K562 (cell line): ENCODE measurements at regions not wholly inside any gene's neighbourhood (a gene's known extent, or its start where the extent isn't known, plus 50 kb on each side); places are given as distances from the start of the nearest gene placed in this dataset.

Source experiments
- E2F6 ChIP-seq, 2 experiments: IDR thresholded peaks; 2 replicates each; pipeline ENCODE4 v1.6.1; 2011; ENCODE audit warnings: borderline replicate concordance in 1 of 2, control low read depth in 1 of 2, low read depth in 1 of 2, low read length in 1 of 2, mild to moderate bottlenecking in 1 of 2, mixed read lengths in 1 of 2, moderate library complexity in 1 of 2; ENCODE audit not compliant: insufficient read depth in 1 of 2, insufficient read length in 1 of 2, poor library complexity in 1 of 2, severe bottlenecking in 1 of 2; ENCODE audit errors: extremely low read depth in 1 of 2
- ESRRA ChIP-seq: fragments of 450-650 bp; IDR thresholded peaks from 2 replicates; pipeline ENCODE4 v1.6.1; 2014; ENCODE audit warnings: low read depth, mild to moderate bottlenecking, moderate library complexity, borderline replicate concordance
- NELFE ChIP-seq: IDR thresholded peaks from 2 replicates; pipeline ENCODE4 v1.6.1; 2011; ENCODE audit warnings: mild to moderate bottlenecking; ENCODE audit not compliant: insufficient read depth, insufficient read length
- ZKSCAN3 ChIP-seq: fragments of 250-450 bp; sonication (Bioruptor Pico); IDR thresholded peaks from 2 replicates; pipeline ENCODE4 v1.4.0; 2020
- TF ChIP-seq, protein P1 (sequence below): fragments of 450-650 bp; IDR thresholded peaks from 2 replicates; pipeline ENCODE4 v1.6.1; 2016; ENCODE audit warnings: mild to moderate bottlenecking, moderate library complexity
- TF ChIP-seq, protein P2 (sequence below): fragments of 450-650 bp; conservative IDR thresholded peaks from 2 replicates; pipeline ENCODE4 v1.6.1; 2016; ENCODE audit warnings: missing genetic modification characterization, low read depth, mild to moderate bottlenecking, control low read depth, missing compliant biosample characterization
- TF ChIP-seq, protein P3 (sequence below): sonication (generic); formaldehyde crosslinking; IDR thresholded peaks from 2 replicates; pipeline ENCODE4 v1.9.0; 2022; ENCODE audit warnings: mild to moderate bottlenecking, missing genetic modification reagents

DNA sequence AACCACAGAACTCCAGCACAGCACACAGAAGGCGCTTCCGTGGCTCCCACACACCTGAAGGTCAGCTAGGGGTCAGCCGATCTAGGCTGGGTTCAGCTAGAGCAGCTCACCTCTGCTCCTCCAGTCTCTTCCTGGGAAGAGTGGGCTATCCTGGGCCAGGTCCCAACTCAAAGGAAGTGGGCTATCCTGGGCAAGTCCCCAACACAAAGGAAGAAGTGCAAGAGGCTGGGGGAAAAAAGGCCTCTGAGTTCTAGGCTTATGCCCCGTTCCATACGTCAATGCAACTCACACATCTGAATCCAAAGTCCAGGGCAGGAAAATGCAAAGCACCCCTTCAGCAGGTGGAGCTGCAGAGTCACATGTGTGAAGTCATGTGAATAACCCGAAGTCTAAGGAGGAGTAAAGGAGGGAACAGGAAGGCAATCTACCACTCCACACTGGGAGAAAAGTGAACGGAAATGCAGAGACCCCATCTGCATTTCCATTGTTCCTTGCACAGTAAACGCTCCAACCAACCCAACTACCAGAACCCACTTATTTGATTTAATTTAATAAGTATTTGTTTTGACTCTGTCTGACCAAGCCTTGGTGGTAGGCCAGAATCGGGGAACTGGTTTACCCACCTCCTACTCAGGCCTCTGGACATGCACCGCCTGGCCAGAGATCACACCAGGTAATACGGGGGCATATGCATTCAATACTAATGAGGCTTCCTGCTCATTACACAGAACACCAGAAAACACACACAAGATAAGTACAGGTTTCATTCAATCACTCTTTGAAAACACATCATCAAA is 95.5 kb upstream of the RNF32 start (continued):
- TF ChIP-seq, protein P1, sequence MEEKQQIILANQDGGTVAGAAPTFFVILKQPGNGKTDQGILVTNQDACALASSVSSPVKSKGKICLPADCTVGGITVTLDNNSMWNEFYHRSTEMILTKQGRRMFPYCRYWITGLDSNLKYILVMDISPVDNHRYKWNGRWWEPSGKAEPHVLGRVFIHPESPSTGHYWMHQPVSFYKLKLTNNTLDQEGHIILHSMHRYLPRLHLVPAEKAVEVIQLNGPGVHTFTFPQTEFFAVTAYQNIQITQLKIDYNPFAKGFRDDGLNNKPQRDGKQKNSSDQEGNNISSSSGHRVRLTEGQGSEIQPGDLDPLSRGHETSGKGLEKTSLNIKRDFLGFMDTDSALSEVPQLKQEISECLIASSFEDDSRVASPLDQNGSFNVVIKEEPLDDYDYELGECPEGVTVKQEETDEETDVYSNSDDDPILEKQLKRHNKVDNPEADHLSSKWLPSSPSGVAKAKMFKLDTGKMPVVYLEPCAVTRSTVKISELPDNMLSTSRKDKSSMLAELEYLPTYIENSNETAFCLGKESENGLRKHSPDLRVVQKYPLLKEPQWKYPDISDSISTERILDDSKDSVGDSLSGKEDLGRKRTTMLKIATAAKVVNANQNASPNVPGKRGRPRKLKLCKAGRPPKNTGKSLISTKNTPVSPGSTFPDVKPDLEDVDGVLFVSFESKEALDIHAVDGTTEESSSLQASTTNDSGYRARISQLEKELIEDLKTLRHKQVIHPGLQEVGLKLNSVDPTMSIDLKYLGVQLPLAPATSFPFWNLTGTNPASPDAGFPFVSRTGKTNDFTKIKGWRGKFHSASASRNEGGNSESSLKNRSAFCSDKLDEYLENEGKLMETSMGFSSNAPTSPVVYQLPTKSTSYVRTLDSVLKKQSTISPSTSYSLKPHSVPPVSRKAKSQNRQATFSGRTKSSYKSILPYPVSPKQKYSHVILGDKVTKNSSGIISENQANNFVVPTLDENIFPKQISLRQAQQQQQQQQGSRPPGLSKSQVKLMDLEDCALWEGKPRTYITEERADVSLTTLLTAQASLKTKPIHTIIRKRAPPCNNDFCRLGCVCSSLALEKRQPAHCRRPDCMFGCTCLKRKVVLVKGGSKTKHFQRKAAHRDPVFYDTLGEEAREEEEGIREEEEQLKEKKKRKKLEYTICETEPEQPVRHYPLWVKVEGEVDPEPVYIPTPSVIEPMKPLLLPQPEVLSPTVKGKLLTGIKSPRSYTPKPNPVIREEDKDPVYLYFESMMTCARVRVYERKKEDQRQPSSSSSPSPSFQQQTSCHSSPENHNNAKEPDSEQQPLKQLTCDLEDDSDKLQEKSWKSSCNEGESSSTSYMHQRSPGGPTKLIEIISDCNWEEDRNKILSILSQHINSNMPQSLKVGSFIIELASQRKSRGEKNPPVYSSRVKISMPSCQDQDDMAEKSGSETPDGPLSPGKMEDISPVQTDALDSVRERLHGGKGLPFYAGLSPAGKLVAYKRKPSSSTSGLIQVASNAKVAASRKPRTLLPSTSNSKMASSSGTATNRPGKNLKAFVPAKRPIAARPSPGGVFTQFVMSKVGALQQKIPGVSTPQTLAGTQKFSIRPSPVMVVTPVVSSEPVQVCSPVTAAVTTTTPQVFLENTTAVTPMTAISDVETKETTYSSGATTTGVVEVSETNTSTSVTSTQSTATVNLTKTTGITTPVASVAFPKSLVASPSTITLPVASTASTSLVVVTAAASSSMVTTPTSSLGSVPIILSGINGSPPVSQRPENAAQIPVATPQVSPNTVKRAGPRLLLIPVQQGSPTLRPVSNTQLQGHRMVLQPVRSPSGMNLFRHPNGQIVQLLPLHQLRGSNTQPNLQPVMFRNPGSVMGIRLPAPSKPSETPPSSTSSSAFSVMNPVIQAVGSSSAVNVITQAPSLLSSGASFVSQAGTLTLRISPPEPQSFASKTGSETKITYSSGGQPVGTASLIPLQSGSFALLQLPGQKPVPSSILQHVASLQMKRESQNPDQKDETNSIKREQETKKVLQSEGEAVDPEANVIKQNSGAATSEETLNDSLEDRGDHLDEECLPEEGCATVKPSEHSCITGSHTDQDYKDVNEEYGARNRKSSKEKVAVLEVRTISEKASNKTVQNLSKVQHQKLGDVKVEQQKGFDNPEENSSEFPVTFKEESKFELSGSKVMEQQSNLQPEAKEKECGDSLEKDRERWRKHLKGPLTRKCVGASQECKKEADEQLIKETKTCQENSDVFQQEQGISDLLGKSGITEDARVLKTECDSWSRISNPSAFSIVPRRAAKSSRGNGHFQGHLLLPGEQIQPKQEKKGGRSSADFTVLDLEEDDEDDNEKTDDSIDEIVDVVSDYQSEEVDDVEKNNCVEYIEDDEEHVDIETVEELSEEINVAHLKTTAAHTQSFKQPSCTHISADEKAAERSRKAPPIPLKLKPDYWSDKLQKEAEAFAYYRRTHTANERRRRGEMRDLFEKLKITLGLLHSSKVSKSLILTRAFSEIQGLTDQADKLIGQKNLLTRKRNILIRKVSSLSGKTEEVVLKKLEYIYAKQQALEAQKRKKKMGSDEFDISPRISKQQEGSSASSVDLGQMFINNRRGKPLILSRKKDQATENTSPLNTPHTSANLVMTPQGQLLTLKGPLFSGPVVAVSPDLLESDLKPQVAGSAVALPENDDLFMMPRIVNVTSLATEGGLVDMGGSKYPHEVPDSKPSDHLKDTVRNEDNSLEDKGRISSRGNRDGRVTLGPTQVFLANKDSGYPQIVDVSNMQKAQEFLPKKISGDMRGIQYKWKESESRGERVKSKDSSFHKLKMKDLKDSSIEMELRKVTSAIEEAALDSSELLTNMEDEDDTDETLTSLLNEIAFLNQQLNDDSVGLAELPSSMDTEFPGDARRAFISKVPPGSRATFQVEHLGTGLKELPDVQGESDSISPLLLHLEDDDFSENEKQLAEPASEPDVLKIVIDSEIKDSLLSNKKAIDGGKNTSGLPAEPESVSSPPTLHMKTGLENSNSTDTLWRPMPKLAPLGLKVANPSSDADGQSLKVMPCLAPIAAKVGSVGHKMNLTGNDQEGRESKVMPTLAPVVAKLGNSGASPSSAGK: peak; percentile 73
- TF ChIP-seq NELFE (no peak), ZKSCAN3 (CRISPR knock-in tag) (peak; percentile 82; the same call in 1 of the 2 replicates), E2F6 (IDR thresholded peaks at IDR 0.05; ENCODE audit: borderline replicate concordance in 1 of 2, extremely low read depth in 1 of 2, insufficient read depth in 1 of 2, insufficient read length in 1 of 2, low read depth in 1 of 2, low read length in 1 of 2, poor library complexity in 1 of 2, severe bottlenecking in 1 of 2) (peak in 1 of 2 experiments; percentile 57), ESRRA (0 out of 2 replicates have a peak, but pooled peaks have one; percentile 6)
- TF ChIP-seq, protein P2, sequence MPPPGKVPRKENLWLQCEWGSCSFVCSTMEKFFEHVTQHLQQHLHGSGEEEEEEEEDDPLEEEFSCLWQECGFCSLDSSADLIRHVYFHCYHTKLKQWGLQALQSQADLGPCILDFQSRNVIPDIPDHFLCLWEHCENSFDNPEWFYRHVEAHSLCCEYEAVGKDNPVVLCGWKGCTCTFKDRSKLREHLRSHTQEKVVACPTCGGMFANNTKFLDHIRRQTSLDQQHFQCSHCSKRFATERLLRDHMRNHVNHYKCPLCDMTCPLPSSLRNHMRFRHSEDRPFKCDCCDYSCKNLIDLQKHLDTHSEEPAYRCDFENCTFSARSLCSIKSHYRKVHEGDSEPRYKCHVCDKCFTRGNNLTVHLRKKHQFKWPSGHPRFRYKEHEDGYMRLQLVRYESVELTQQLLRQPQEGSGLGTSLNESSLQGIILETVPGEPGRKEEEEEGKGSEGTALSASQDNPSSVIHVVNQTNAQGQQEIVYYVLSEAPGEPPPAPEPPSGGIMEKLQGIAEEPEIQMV (tag): no peak
- TF ChIP-seq, protein P3, sequence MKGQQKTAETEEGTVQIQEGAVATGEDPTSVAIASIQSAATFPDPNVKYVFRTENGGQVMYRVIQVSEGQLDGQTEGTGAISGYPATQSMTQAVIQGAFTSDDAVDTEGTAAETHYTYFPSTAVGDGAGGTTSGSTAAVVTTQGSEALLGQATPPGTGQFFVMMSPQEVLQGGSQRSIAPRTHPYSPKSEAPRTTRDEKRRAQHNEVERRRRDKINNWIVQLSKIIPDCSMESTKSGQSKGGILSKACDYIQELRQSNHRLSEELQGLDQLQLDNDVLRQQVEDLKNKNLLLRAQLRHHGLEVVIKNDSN (CRISPR knock-in tag): peak; percentile 56
